Ishikawa (cell line): ENCODE measurements at regions not wholly inside any gene's neighbourhood (a gene's known extent, or its start where the extent isn't known, plus 50 kb on each side); places are given as distances from the start of the nearest gene placed in this dataset.

Experiments
- CEBPB ChIP-seq: IDR thresholded peaks from 2 replicates; pipeline ENCODE4 v1.6.1; 2012
- EP300 ChIP-seq: IDR thresholded peaks from 2 replicates; pipeline ENCODE4 v1.6.1; 2012; ENCODE audit warnings: borderline replicate concordance
- RAD21 ChIP-seq: IDR thresholded peaks from 2 replicates; pipeline ENCODE4 v1.6.1; 2012; ENCODE audit warnings: low read depth
- YY1 ChIP-seq: IDR thresholded peaks from 2 replicates; pipeline ENCODE4 v1.6.1; 2012; ENCODE audit warnings: low read depth

GRCh38 chr4:149264093-149264733 lies 551.4 kb downstream of the IQCM start:
- TF ChIP-seq CEBPB: peak; percentile 34; the same call in 1 of the 2 replicates
- TF ChIP-seq EP300: no peak
- no peak for TF ChIP-seq YY1
- TF ChIP-seq RAD21: peak; percentile 97
